Testis (tissue), 2 donors: ENCODE measurements at regions not wholly inside any gene's neighbourhood (a gene's known extent, or its start where the extent isn't known, plus 50 kb on each side); places are given as distances from the start of the nearest gene placed in this dataset.

Experiments used
- DNase-seq: peaks from one replicate; pipeline ENCODE4 v3.0.0-alpha.2; 2019
- H3K27ac ChIP-seq, 2 donors: fragments of 200-600 bp; sonication (generic); one replicate each; pipeline ENCODE4 v1.5.1; 2019
- H3K27me3 ChIP-seq: fragments of 200-600 bp; sonication (generic); one replicate; pipeline ENCODE4 v1.5.1; 2019
- H3K36me3 ChIP-seq: fragments of 200-600 bp; sonication (generic); one replicate; pipeline ENCODE4 v1.5.1; 2017; ENCODE audit warnings: low read depth; ENCODE audit errors: missing control alignments
- H3K4me1 ChIP-seq: fragments of 200-600 bp; sonication (generic); one replicate; pipeline ENCODE4 v1.5.1; 2019
- H3K4me3 ChIP-seq, 2 donors: fragments of 200-600 bp; sonication (generic); one replicate each; pipeline ENCODE4 v1.5.1; 2017 to 2019
- H3K9me3 ChIP-seq: fragments of 200-600 bp; sonication (generic); one replicate; pipeline ENCODE4 v1.5.1; 2017
- CTCF ChIP-seq, 3 experiments: fragments of 450-650 bp in 2 of 3; fragments of 200-600 bp in 1 of 3; sonication (generic) in 1 of 3; IDR thresholded peaks; one replicate each; pipeline ENCODE4 v1.5.1; 2016 to 2019; ENCODE audit warnings: antibody characterized with exemption in 3 of 3, mild to moderate bottlenecking in 2 of 3, moderate library complexity in 1 of 3
- POLR2A ChIP-seq: fragments of 450-650 bp; IDR thresholded peaks from one replicate; pipeline ENCODE4 v1.6.1; 2017; ENCODE audit warnings: antibody characterized with exemption, mild to moderate bottlenecking, moderate library complexity
- WGBS, 2 donors: methylation state at CpG; one replicate each; pipeline ENCODE4 v1.1.5; 2018; 5-methylcytosine and 5-hydroxymethylcytosine counted together
- intact Hi-C: fragments of 100-400 bp; cut with DNase I; formaldehyde crosslinking; loops from one replicate; pipeline ENCODE4 v1.15.1; 2023; ENCODE audit warnings: low total_unique reads

GRCh38 chr3:161975201-161975600, 478.6 kb downstream of the OTOL1 start:
- Histone ChIP-seq H3K27me3 (no peaks in the 10 kb centered on the region), H3K27ac (no peak overlapping the region), H3K9me3 (no peaks in the 10 kb centered on the region), H3K4me1 (no peaks in the 10 kb centered on the region), H3K36me3 (no peaks in the 10 kb centered on the region), H3K4me3 (no peak overlapping the region)
- intact Hi-C loops, result no loop called here
- WGBS, 2 donors, result 90% methylated on average over 2 of the region's 2 CpGs
- no peak for TF ChIP-seq CTCF (IDR thresholded peaks at IDR 0.05)
- TF ChIP-seq POLR2A, result no peak
- no peak for DNase-seq

DNA sequence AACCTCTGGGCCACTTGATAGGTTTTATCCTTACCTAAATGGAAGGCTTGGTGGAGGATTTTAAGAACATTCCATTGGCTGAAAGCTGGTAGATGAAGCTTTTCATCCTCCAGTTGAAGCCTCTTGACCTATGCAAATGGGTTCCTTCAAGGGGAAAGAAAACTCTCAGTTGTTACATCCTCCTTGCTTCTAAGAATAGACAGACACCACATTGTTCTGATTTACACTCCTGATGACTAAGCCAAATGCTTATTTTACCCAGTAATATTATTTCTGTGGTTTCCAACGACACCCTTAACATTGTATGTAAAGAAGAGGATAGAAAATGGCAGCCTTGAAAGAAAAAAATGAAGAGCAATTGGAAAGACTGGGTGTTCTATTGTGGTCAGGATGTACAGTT, 480.5 kb downstream of the OTOL1 start:
- Histone ChIP-seq H3K4me1 (no peaks in the 10 kb centered on the region), H3K36me3 (no peaks in the 10 kb centered on the region), H3K27me3 (no peaks in the 10 kb centered on the region), H3K4me3 (no peak overlapping the region), H3K9me3 (no peaks in the 10 kb centered on the region), H3K27ac (no peak overlapping the region)
- 58 to 65% methylated on average over 1 of the region's 1 CpG for WGBS, 2 donors
- no peak for DNase-seq
- intact Hi-C loops, result no loop called here
- TF ChIP-seq POLR2A, result no peak

DNA sequence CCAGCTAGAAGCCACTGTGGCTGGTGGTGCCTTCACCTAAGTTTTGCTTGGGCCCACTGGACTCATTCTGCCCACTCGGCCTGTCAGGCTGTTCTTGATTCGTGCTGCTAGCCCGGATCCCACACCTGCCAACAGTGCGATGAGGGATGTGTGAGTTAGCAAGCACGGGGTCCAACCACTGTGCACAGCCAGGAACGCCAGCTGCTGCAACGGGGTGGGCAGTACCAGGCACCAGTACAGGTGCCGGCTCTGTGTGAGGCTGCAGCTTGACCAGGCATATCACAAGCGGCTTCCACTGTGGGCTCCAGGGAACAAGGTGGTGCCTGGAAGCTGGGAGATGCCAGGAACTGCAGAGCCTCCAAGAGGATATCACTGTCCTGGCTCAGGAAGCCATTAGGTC, 481.2 kb downstream of the OTOL1 start:
- intact Hi-C loops, result no loop called here

DNA sequence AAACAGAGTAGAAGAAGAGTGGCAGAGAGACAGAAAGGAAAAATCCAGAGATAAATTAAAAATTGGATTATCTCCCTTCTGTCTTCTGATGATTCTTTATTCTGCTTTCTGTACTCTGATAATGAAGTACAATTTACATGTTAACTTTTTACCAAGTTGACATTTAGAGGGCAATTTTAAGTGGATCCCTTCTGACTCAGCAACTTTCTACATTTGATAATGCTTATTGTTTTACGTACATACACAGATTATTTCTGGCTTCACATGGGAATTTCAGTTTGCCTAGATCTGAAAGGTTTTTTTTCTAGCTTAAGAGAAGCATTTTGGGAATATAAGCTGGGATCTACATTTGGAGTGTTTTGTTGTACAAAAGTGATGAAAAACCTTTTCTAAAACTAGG, 491.3 kb downstream of the OTOL1 start:
- Histone ChIP-seq H3K4me1 (no peaks in the 10 kb centered on the region), H3K9me3 (no peaks in the 10 kb centered on the region), H3K27me3 (no peaks in the 10 kb centered on the region), H3K36me3 (no peaks in the 10 kb centered on the region), H3K27ac (no peak overlapping the region), H3K4me3 (no peak overlapping the region)
- intact Hi-C loops, result no loop called here
- WGBS, 2 donors, result 56 to 59% methylated on average over 1 of the region's 1 CpG
- no peak for TF ChIP-seq CTCF (IDR thresholded peaks at IDR 0.05)
- no peak for TF ChIP-seq POLR2A
- DNase-seq, result no peak

More for the DNA sequence above, 481.2 kb downstream of the OTOL1 start:
- 94 to 99% methylated on average over 3 to 8 of the region's 9 CpGs for WGBS, 2 donors
- Histone ChIP-seq H3K4me1 (no peaks in the 10 kb centered on the region), H3K4me3 (no peak overlapping the region), H3K27me3 (no peaks in the 10 kb centered on the region), H3K27ac (no peak overlapping the region), H3K36me3 (no peaks in the 10 kb centered on the region), H3K9me3 (no peaks in the 10 kb centered on the region)
- TF ChIP-seq CTCF (IDR thresholded peaks at IDR 0.05), result no peak
- no peak for TF ChIP-seq POLR2A
- no peak for DNase-seq

DNA sequence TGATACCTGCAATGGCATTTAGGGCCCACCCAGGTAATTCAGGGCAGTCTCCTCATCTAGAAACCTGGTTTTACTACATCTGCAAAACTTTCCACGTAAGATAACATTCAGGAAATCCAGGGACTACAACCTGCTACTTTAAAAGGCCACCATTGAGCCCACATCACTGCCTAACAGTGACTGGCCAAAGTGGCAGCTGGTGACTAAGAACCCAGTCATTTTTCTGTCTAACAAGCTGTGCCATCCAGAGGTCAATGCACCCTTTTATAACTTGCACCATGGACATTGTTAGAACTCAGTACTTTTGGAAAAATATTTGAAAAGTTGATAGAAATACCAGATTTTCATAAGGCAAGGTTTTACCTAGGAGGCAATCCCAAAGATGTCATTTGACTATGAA, 492.4 kb downstream of the OTOL1 start:
- Histone ChIP-seq H3K9me3 (no peaks in the 10 kb centered on the region), H3K4me1 (no peaks in the 10 kb centered on the region), H3K36me3 (no peaks in the 10 kb centered on the region), H3K27me3 (no peaks in the 10 kb centered on the region), H3K27ac (no peak overlapping the region), H3K4me3 (no peak overlapping the region)
- 80 to 93% methylated on average over 1 of the region's 1 CpG for WGBS, 2 donors
- no peak for DNase-seq
- TF ChIP-seq CTCF (IDR thresholded peaks at IDR 0.05), result no peak
- no peak for TF ChIP-seq POLR2A
- intact Hi-C loops, result no loop called here
